ENCODE measurements at regions not wholly inside any gene's neighbourhood (a gene's known extent, or its start where the extent isn't known, plus 50 kb on each side); places are given as distances from the start of the nearest gene placed in this dataset.

DNA sequence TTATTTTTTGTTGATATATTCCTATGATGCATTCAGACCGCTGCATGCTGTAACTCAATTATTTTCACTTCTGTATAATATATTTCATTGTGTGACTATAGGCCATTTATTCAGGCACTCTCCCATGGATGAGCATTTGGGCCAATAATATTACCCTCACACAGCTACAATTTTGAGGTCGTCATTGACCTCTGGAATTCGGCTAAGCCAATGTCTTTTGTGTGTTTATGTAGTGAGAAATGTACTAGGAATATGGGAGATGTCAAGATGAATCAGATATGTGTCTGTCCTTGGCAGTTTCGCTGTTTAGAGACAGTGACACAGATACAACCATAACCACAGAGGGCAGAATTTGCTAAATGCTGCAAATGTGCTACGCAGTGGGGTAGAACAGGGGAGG lies 474.2 kb downstream of the ADRA2A start:
- DNase-seq (ENCODE audit: low read depth, low spot score), result no peak
- Mint-ChIP-seq H3K36me3 (ENCODE audit: low read depth) (no peaks in the 10 kb centered on the region), H3K4me3 (no peak overlapping the region), H3K27ac (ENCODE audit: unreplicated experiment) (no peak overlapping the region), H3K4me1 (no peaks in the 10 kb centered on the region), H3K27me3 (ENCODE audit: low read depth) (no peaks in the 10 kb centered on the region), H3K9me3 (no peaks in the 10 kb centered on the region)
- TF ChIP-seq, protein P1, sequence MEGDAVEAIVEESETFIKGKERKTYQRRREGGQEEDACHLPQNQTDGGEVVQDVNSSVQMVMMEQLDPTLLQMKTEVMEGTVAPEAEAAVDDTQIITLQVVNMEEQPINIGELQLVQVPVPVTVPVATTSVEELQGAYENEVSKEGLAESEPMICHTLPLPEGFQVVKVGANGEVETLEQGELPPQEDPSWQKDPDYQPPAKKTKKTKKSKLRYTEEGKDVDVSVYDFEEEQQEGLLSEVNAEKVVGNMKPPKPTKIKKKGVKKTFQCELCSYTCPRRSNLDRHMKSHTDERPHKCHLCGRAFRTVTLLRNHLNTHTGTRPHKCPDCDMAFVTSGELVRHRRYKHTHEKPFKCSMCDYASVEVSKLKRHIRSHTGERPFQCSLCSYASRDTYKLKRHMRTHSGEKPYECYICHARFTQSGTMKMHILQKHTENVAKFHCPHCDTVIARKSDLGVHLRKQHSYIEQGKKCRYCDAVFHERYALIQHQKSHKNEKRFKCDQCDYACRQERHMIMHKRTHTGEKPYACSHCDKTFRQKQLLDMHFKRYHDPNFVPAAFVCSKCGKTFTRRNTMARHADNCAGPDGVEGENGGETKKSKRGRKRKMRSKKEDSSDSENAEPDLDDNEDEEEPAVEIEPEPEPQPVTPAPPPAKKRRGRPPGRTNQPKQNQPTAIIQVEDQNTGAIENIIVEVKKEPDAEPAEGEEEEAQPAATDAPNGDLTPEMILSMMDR (conservative IDR thresholded peaks at IDR 0.05), result no peak

DNA sequence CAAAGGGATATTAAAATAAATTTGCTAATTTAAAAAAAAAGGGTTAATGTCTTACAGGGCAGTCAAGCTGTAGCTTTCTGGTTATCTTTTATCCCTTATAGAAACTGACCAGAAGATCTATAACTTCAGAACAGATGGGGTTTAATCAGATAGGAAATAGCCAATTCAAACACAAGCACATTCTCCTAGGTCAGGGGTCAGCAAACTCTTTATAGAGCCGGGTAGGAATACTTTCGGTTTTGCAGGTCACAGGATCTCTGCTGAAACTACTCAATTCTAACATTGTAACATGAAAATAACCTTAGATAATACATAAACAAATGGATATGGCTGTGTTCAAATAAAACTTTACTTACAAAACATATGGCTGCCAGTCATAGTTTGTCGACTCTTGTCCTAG lies 479.8 kb downstream of the ADRA2A start:
- no peaks in the 10 kb centered on the region for H3K27me3 Mint-ChIP-seq (ENCODE audit: low read depth)
- no peak overlapping the region for H3K4me3 Mint-ChIP-seq
- TF ChIP-seq, protein P1 (conservative IDR thresholded peaks at IDR 0.05), result no peak
- H3K9me3 Mint-ChIP-seq, result no peaks in the 10 kb centered on the region
- no peaks in the 10 kb centered on the region for H3K36me3 Mint-ChIP-seq (ENCODE audit: low read depth)
- no peak overlapping the region for H3K27ac Mint-ChIP-seq (ENCODE audit: unreplicated experiment)
- no peak for DNase-seq (ENCODE audit: low read depth, low spot score)
- H3K4me1 Mint-ChIP-seq, result no peaks in the 10 kb centered on the region

DNA sequence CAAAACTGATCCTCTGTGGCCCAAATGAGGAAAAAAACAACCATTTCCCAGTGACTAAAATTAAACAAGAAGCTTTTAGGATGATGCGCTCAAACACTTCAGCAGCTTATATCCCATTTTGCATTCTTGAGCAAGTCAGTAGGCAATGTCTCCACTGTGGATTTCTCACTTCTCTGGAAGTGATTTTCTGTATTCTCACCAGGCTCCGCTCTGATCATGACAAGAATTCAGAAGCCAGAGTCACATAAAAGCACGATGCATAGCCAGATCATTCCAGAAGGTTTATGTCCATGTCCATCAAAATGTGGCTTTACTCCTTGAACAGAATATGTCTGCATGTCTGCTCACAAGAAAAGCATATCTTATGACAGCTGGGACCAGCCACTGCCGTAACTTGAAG lies 481.4 kb downstream of the ADRA2A start:
- no peak for DNase-seq (ENCODE audit: low read depth, low spot score)
- no peaks in the 10 kb centered on the region for H3K36me3 Mint-ChIP-seq (ENCODE audit: low read depth)
- no peaks in the 10 kb centered on the region for H3K9me3 Mint-ChIP-seq
- no peaks in the 10 kb centered on the region for H3K4me1 Mint-ChIP-seq
- H3K27ac Mint-ChIP-seq (ENCODE audit: unreplicated experiment), result no peak overlapping the region
- TF ChIP-seq, protein P1 (conservative IDR thresholded peaks at IDR 0.05), result no peak
- no peaks in the 10 kb centered on the region for H3K27me3 Mint-ChIP-seq (ENCODE audit: low read depth)
- no peak overlapping the region for H3K4me3 Mint-ChIP-seq

DNA sequence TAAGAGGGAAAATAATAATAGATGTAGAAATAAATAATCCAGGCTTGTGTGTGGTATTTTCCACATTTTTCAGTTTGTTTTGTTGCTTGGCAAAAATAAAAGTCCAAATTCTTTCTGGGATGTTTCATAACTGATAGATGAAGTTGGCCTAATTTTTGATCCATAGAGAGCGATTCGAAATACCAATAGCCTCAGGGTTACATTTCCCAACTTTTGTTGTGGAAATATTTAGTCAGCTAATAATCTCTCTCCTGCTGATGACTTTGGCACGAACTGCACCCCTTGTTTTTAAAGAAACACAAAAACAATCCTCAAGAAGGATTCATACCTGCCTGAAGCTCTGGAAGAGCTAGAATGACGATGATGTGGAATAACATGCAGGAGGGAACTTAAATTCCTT lies 483.2 kb downstream of the ADRA2A start:
- Mint-ChIP-seq H3K27ac (ENCODE audit: unreplicated experiment) (no peak overlapping the region), H3K36me3 (ENCODE audit: low read depth) (no peaks in the 10 kb centered on the region), H3K4me3 (no peak overlapping the region), H3K27me3 (ENCODE audit: low read depth) (no peaks in the 10 kb centered on the region), H3K9me3 (no peaks in the 10 kb centered on the region), H3K4me1 (no peaks in the 10 kb centered on the region)
- TF ChIP-seq, protein P1 (conservative IDR thresholded peaks at IDR 0.05), result no peak
- no peak for DNase-seq (ENCODE audit: low read depth, low spot score)

DNA sequence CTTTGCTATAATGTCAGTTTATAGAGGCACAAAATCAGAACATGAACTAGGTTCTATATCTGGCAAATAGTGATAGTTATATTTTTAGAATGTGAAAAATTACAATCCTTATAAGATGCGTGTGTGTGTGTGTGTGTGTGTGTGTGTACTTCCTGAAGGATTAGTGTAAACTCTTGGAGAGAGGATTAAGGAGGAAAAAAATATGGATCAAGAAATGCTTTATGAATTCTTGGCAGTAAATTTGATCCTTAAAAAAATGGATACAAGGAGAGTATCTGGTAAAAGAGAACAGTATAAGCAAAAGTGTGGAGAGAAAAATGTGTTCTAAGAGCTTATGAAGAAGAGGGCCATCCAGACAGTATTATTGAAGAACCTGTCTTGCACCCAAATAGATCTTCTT lies 484.3 kb downstream of the ADRA2A start:
- H3K4me1 Mint-ChIP-seq, result peaks cover 8% of the 10 kb centered on the region
- no peaks in the 10 kb centered on the region for H3K36me3 Mint-ChIP-seq (ENCODE audit: low read depth)
- H3K27ac Mint-ChIP-seq (ENCODE audit: unreplicated experiment), result no peak overlapping the region

More for the DNA sequence above, 484.3 kb downstream of the ADRA2A start:
- TF ChIP-seq, protein P1 (conservative IDR thresholded peaks at IDR 0.05), result no peak
- Mint-ChIP-seq H3K9me3 (no peaks in the 10 kb centered on the region), H3K4me3 (no peak overlapping the region), H3K27me3 (ENCODE audit: low read depth) (no peaks in the 10 kb centered on the region)
- no peak for DNase-seq (ENCODE audit: low read depth, low spot score)

Data from neural crest cell (in vitro differentiated cells).